ENCODE measurements at regions not wholly inside any gene's neighbourhood (a gene's known extent, or its start where the extent isn't known, plus 50 kb on each side); places are given as distances from the start of the nearest gene placed in this dataset.

GRCh38 chr10:33485276-33485675 is 150.8 kb upstream of the NRP1 start:
- TF ChIP-seq GABPA (IDR thresholded peaks at IDR 0.05; ENCODE audit: low read depth) (no peak), CTCF (IDR thresholded peaks at IDR 0.05; ENCODE audit: insufficient read depth, low read length) (no peak), REST (IDR thresholded peaks at IDR 0.05; ENCODE audit: insufficient replicate concordance, low read depth) (no peak), SPI1 (IDR thresholded peaks at IDR 0.05; ENCODE audit: borderline replicate concordance, low read depth) (no peak), POLR2AphosphoS5 (IDR thresholded peaks at IDR 0.05; ENCODE audit: low read depth) (no peak)
- H3K27ac ChIP-seq (replicated peaks) = no peak overlapping the region
- H3K27me3 ChIP-seq (ENCODE audit: insufficient read depth, poor library complexity, severe bottlenecking) = no peaks in the 10 kb centered on the region
- DNase-seq (ENCODE audit: low read depth in 1 of 2, low spot score in 1 of 2) = no peak
- no peak overlapping the region for H3K4me3 ChIP-seq (replicated peaks; ENCODE audit: insufficient read depth, low read length)

- TF ChIP-seq REST (IDR thresholded peaks at IDR 0.05; ENCODE audit: insufficient replicate concordance, low read depth) (no peak), SPI1 (IDR thresholded peaks at IDR 0.05; ENCODE audit: borderline replicate concordance, low read depth) (no peak), GABPA (IDR thresholded peaks at IDR 0.05; ENCODE audit: low read depth) (no peak), CTCF (IDR thresholded peaks at IDR 0.05; ENCODE audit: insufficient read depth, low read length) (no peak), POLR2AphosphoS5 (IDR thresholded peaks at IDR 0.05; ENCODE audit: low read depth) (no peak)
- Histone ChIP-seq H3K27me3 (ENCODE audit: insufficient read depth, poor library complexity, severe bottlenecking) (no peaks in the 10 kb centered on the region), H3K4me3 (replicated peaks; ENCODE audit: insufficient read depth, low read length) (no peak overlapping the region), H3K27ac (replicated peaks) (no peak overlapping the region)
- no peak for DNase-seq (ENCODE audit: low read depth in 1 of 2, low spot score in 1 of 2)
These were observed 150.3 kb upstream of the NRP1 start for GRCh38 chr10:33484787-33485186.

GRCh38 chr10:33483816-33484190 is 149.3 kb upstream of the NRP1 start:
- no peaks in the 10 kb centered on the region for H3K27me3 ChIP-seq (ENCODE audit: insufficient read depth, poor library complexity, severe bottlenecking)
- no peak for DNase-seq (ENCODE audit: low read depth in 1 of 2, low spot score in 1 of 2)
- TF ChIP-seq SPI1 (IDR thresholded peaks at IDR 0.05; ENCODE audit: borderline replicate concordance, low read depth) = no peak
- TF ChIP-seq REST (IDR thresholded peaks at IDR 0.05; ENCODE audit: insufficient replicate concordance, low read depth) = no peak
- TF ChIP-seq CTCF (IDR thresholded peaks at IDR 0.05; ENCODE audit: insufficient read depth, low read length) = no peak
- no peak for TF ChIP-seq GABPA (IDR thresholded peaks at IDR 0.05; ENCODE audit: low read depth)
- TF ChIP-seq POLR2AphosphoS5 (IDR thresholded peaks at IDR 0.05; ENCODE audit: low read depth) = no peak
- no peak overlapping the region for H3K27ac ChIP-seq (replicated peaks)
- H3K4me3 ChIP-seq (replicated peaks; ENCODE audit: insufficient read depth, low read length) = no peak overlapping the region

Measured in HL-60 (cell line).